ENCODE measurements at regions not wholly inside any gene's neighbourhood (a gene's known extent, or its start where the extent isn't known, plus 50 kb on each side); places are given as distances from the start of the nearest gene placed in this dataset.

- TF ChIP-seq CTCF (IDR thresholded peaks at IDR 0.05) = no peak
- ATAC-seq (ENCODE audit: low FRiP score) = no peak
Observed at GRCh38 chr7:21154614-21155013, 273.3 kb upstream of the SP4 start.

GRCh38 chr7:21159506-21159905 is 268.4 kb upstream of the SP4 start:
- DNase-seq (ENCODE audit: low spot score) = no peak
- ATAC-seq (ENCODE audit: low FRiP score) = no peak
- TF ChIP-seq CTCF (IDR thresholded peaks at IDR 0.05) = no peak

More at GRCh38 chr7:21154614-21155013, 273.3 kb upstream of the SP4 start:
- DNase-seq (ENCODE audit: low spot score) = no peak

GRCh38 chr7:21160401-21160800 is 267.5 kb upstream of the SP4 start:
- ATAC-seq (ENCODE audit: low FRiP score) (no peak), DNase-seq (ENCODE audit: low spot score) (no peak)
- TF ChIP-seq CTCF (IDR thresholded peaks at IDR 0.05) = no peak

GRCh38 chr7:21167942-21168341 is 259.9 kb upstream of the SP4 start:
- DNase-seq (ENCODE audit: low spot score) (no peak), ATAC-seq (ENCODE audit: low FRiP score) (no peak)
- TF ChIP-seq CTCF (IDR thresholded peaks at IDR 0.05) = no peak

GRCh38 chr7:21169667-21170580 is 258.0 kb upstream of the SP4 start:
- TF ChIP-seq CTCF (IDR thresholded peaks at IDR 0.05) = no peak
- ATAC-seq (ENCODE audit: low FRiP score) = no peak
- no peak for DNase-seq (ENCODE audit: low spot score)

- DNase-seq (ENCODE audit: low spot score) (no peak), ATAC-seq (ENCODE audit: low FRiP score) (no peak)
- no peak for TF ChIP-seq CTCF (IDR thresholded peaks at IDR 0.05)
Observed at GRCh38 chr7:21172800-21173199, 255.1 kb upstream of the SP4 start.

GRCh38 chr7:21173436-21173835 is 254.4 kb upstream of the SP4 start:
- TF ChIP-seq CTCF (IDR thresholded peaks at IDR 0.05) = no peak
- no peak for ATAC-seq (ENCODE audit: low FRiP score)
- no peak for DNase-seq (ENCODE audit: low spot score)
